ENCODE measurements at regions not wholly inside any gene's neighbourhood (a gene's known extent, or its start where the extent isn't known, plus 50 kb on each side); places are given as distances from the start of the nearest gene placed in this dataset.

GRCh38 chr13:84466461-84466860 is 584.2 kb upstream of the SLITRK1 start:
- no peak for DNase-seq (ENCODE audit: low read depth)
- TF ChIP-seq CTCF (IDR thresholded peaks at IDR 0.05; ENCODE audit: insufficient read depth, low read depth, low read length, missing control alignments), result no peak
- no peak overlapping the region for H3K4me3 ChIP-seq (ENCODE audit: low read depth, low read length)

GRCh38 chr13:84460989-84461388 is 578.7 kb upstream of the SLITRK1 start:
- DNase-seq (ENCODE audit: low read depth), result no peak
- no peak overlapping the region for H3K4me3 ChIP-seq (ENCODE audit: low read depth, low read length)
- TF ChIP-seq CTCF (IDR thresholded peaks at IDR 0.05; ENCODE audit: insufficient read depth, low read depth, low read length, missing control alignments), result no peak

GRCh38 chr13:84455143-84455905 is 573.0 kb upstream of the SLITRK1 start:
- H3K4me3 ChIP-seq (ENCODE audit: low read depth, low read length), result no peak overlapping the region
- no peak for TF ChIP-seq CTCF (IDR thresholded peaks at IDR 0.05; ENCODE audit: insufficient read depth, low read depth, low read length, missing control alignments)
- no peak for DNase-seq (ENCODE audit: low read depth)

GRCh38 chr13:84447640-84447978 is 565.3 kb upstream of the SLITRK1 start:
- H3K4me3 ChIP-seq (ENCODE audit: low read depth, low read length), result no peak overlapping the region
- TF ChIP-seq CTCF (IDR thresholded peaks at IDR 0.05; ENCODE audit: insufficient read depth, low read depth, low read length, missing control alignments), result no peak
- DNase-seq (ENCODE audit: low read depth), result no peak

GRCh38 chr13:84446972-84447639 is 564.8 kb upstream of the SLITRK1 start:
- no peak for DNase-seq (ENCODE audit: low read depth)
- H3K4me3 ChIP-seq (ENCODE audit: low read depth, low read length), result no peak overlapping the region
- TF ChIP-seq CTCF (IDR thresholded peaks at IDR 0.05; ENCODE audit: insufficient read depth, low read depth, low read length, missing control alignments), result no peak

- DNase-seq (ENCODE audit: low read depth), result no peak
- TF ChIP-seq CTCF (IDR thresholded peaks at IDR 0.05; ENCODE audit: insufficient read depth, low read depth, low read length, missing control alignments), result no peak
- H3K4me3 ChIP-seq (ENCODE audit: low read depth, low read length), result no peak overlapping the region
Measured at GRCh38 chr13:84445776-84446175, 563.5 kb upstream of the SLITRK1 start.

All from GM12865 (cell line).